IMR-90 (cell line): ENCODE measurements at regions not wholly inside any gene's neighbourhood (a gene's known extent, or its start where the extent isn't known, plus 50 kb on each side); places are given as distances from the start of the nearest gene placed in this dataset.
"Not testable (repeated sequence)": the region's sequence is repeated elsewhere in the genome, so short reads cannot be mapped to it uniquely, and the experiment has no call there.

ENCODE experiments used
- CEBPB ChIP-seq: IDR thresholded peaks from 2 replicates; pipeline ENCODE4 v1.6.1; 2012; ENCODE audit warnings: low read depth, low read length, improper control_type of control experiment
- CHD1 ChIP-seq: IDR thresholded peaks from 2 replicates; pipeline ENCODE4 v1.6.1; 2012; ENCODE audit warnings: low read depth, low read length, improper control_type of control experiment
- MAFK ChIP-seq: IDR thresholded peaks from 2 replicates; pipeline ENCODE4 v1.6.1; 2012; ENCODE audit warnings: low read depth, low read length, improper control_type of control experiment
- MAZ ChIP-seq: IDR thresholded peaks from 2 replicates; pipeline ENCODE4 v1.6.1; 2012; ENCODE audit warnings: low read depth, mild to moderate bottlenecking, low read length, improper control_type of control experiment, moderate library complexity, borderline replicate concordance
- MXI1 ChIP-seq: IDR thresholded peaks from 2 replicates; pipeline ENCODE4 v1.6.1; 2012; ENCODE audit warnings: low read depth, mild to moderate bottlenecking, low read length, moderate library complexity, borderline replicate concordance
- NFE2L2 ChIP-seq: fragments of 150-350 bp; IDR thresholded peaks from 2 replicates; pipeline ENCODE4 v1.6.1; 2016; ENCODE audit warnings: low read depth, mild to moderate bottlenecking, low read length
- POLR2A ChIP-seq: IDR thresholded peaks from 2 replicates; pipeline ENCODE4 v1.6.1; 2012; ENCODE audit warnings: mild to moderate bottlenecking, low read depth, low read length
- RAD21 ChIP-seq: IDR thresholded peaks from 2 replicates; pipeline ENCODE4 v1.6.1; 2012; ENCODE audit warnings: low read length, improper control_type of control experiment
- TF ChIP-seq, protein P1 (sequence below): conservative IDR thresholded peaks from 2 replicates; pipeline ENCODE4 v1.5.1; 2012; ENCODE audit warnings: mild to moderate bottlenecking, low read depth, low read length, improper control_type of control experiment
- TF ChIP-seq, protein P2 (sequence below): fragments of 150-350 bp; IDR thresholded peaks from 2 replicates; pipeline ENCODE4 v1.6.1; 2017; ENCODE audit warnings: mild to moderate bottlenecking, antibody characterized with exemption, low read length, low read depth
- TF ChIP-seq, protein P3 (sequence below): fragments of 150-350 bp; IDR thresholded peaks from 2 replicates; pipeline ENCODE4 v1.6.1; 2016; ENCODE audit warnings: low read depth, mild to moderate bottlenecking, low read length, moderate library complexity, borderline replicate concordance

DNA sequence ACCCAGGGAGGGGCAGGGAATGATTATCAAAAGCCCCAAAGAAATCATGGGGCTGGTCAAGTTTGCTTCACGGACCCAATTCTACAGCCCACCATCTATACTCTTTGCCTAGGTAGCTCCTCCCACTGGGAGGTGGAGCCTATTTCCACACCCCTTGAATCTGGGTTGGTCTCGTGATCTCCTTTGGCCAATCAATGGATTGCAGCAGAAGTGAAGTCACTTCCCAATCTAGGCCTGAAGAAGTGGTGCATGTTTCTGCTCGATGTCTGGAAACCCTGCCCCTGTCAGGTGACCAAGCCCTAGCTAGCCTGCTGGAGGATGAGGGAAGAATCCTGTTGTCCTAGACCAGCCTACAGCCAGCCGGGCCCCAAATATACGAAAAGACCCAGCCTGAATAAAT is 86.3 kb upstream of the ADGRE5 start:
- TF ChIP-seq MXI1, POLR2A, RAD21, CHD1, MAZ, NFE2L2, MAFK, CEBPB: not testable (repeated sequence)
- TF ChIP-seq, protein P1, sequence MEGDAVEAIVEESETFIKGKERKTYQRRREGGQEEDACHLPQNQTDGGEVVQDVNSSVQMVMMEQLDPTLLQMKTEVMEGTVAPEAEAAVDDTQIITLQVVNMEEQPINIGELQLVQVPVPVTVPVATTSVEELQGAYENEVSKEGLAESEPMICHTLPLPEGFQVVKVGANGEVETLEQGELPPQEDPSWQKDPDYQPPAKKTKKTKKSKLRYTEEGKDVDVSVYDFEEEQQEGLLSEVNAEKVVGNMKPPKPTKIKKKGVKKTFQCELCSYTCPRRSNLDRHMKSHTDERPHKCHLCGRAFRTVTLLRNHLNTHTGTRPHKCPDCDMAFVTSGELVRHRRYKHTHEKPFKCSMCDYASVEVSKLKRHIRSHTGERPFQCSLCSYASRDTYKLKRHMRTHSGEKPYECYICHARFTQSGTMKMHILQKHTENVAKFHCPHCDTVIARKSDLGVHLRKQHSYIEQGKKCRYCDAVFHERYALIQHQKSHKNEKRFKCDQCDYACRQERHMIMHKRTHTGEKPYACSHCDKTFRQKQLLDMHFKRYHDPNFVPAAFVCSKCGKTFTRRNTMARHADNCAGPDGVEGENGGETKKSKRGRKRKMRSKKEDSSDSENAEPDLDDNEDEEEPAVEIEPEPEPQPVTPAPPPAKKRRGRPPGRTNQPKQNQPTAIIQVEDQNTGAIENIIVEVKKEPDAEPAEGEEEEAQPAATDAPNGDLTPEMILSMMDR, result not testable (repeated sequence)
- TF ChIP-seq, protein P2, sequence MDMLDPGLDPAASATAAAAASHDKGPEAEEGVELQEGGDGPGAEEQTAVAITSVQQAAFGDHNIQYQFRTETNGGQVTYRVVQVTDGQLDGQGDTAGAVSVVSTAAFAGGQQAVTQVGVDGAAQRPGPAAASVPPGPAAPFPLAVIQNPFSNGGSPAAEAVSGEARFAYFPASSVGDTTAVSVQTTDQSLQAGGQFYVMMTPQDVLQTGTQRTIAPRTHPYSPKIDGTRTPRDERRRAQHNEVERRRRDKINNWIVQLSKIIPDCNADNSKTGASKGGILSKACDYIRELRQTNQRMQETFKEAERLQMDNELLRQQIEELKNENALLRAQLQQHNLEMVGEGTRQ, result 0 out of 2 replicates have a peak, but pooled peaks have one; percentile 28
- TF ChIP-seq, protein P3, sequence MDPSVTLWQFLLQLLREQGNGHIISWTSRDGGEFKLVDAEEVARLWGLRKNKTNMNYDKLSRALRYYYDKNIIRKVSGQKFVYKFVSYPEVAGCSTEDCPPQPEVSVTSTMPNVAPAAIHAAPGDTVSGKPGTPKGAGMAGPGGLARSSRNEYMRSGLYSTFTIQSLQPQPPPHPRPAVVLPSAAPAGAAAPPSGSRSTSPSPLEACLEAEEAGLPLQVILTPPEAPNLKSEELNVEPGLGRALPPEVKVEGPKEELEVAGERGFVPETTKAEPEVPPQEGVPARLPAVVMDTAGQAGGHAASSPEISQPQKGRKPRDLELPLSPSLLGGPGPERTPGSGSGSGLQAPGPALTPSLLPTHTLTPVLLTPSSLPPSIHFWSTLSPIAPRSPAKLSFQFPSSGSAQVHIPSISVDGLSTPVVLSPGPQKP, result not testable (repeated sequence)
